ENCODE measurements at regions not wholly inside any gene's neighbourhood (a gene's known extent, or its start where the extent isn't known, plus 50 kb on each side); places are given as distances from the start of the nearest gene placed in this dataset.

DNA sequence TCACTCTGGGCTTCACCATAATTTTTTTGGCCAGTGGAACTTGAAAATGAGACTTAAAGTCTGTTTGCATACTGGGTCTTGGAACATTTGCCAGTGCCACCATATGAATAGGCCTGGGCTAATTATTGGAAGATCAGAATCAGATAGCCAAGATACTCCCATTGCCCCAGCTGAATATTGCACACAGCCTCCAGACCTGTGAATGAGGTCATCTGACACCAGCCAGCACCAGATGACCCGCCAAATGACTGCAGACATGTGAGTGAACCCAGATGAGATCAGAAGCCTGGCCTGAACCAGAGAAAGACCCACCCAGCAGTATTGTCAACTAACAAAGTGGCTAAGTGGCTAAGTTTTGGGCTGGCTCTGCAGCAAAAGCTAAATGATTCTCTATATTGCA is 220.5 kb upstream of the MPDZ start:
- Histone ChIP-seq H2BK12ac (ENCODE audit: insufficient read length, low read depth, low read length) (no peak overlapping the region), H3K56ac (ENCODE audit: insufficient read length, low read depth, low read length) (no peak overlapping the region), H3K9ac (ENCODE audit: extremely low read depth, insufficient read length, low read length) (no peak overlapping the region), H2BK20ac (ENCODE audit: low read depth, low read length, poor library complexity, severe bottlenecking) (no peak overlapping the region), H3K4me2 (ENCODE audit: insufficient read depth, insufficient read length, low read length) (no peak overlapping the region), H4K91ac (ENCODE audit: insufficient read length, low read depth, low read length) (no peak overlapping the region), H3K9me3 (ENCODE audit: control insufficient read depth, low read depth, low read length) (no peaks in the 10 kb centered on the region), H3K4me1 (ENCODE audit: insufficient read depth, low read length) (no peaks in the 10 kb centered on the region), H3K23me2 (ENCODE audit: insufficient read length, low read depth, low read length, poor library complexity, severe bottlenecking) (no peaks in the 10 kb centered on the region), H3K79me2 (ENCODE audit: insufficient read depth, low read length) (no peaks in the 10 kb centered on the region), H4K8ac (replicated peaks; ENCODE audit: insufficient read length, low read depth, low read length) (no peak overlapping the region), H3T11ph (ENCODE audit: low read length) (no peak overlapping the region), H2BK120ac (ENCODE audit: low read depth, low read length, poor library complexity, severe bottlenecking) (no peak overlapping the region), H2AK5ac (ENCODE audit: insufficient read length, low read length) (no peak overlapping the region), H3K79me1 (ENCODE audit: insufficient read depth, low read depth, low read length, poor library complexity, severe bottlenecking) (no peaks in the 10 kb centered on the region), H3K27ac (ENCODE audit: insufficient read length, low read depth, low read length) (no peak overlapping the region), H2BK15ac (ENCODE audit: low read depth, low read length) (no peak overlapping the region), H2BK5ac (ENCODE audit: insufficient read length, low read length) (no peak overlapping the region), H2AFZ (ENCODE audit: low read length) (no peak overlapping the region), H3K23ac (ENCODE audit: insufficient read length, low read depth, low read length) (no peak overlapping the region), H3K18ac (ENCODE audit: insufficient read length, low read depth, low read length) (no peak overlapping the region), H4K20me1 (ENCODE audit: control insufficient read depth, insufficient read depth, insufficient read length) (no peaks in the 10 kb centered on the region), H3K14ac (ENCODE audit: insufficient read depth, low read length) (no peak overlapping the region), H3K27me3 (ENCODE audit: insufficient read depth, low read length) (no peaks in the 10 kb centered on the region), H3K4ac (ENCODE audit: low read depth, low read length) (no peak overlapping the region), H4K5ac (ENCODE audit: insufficient read length, low read depth, low read length) (no peak overlapping the region)
- no peak for DNase-seq
- TF ChIP-seq, protein P1, sequence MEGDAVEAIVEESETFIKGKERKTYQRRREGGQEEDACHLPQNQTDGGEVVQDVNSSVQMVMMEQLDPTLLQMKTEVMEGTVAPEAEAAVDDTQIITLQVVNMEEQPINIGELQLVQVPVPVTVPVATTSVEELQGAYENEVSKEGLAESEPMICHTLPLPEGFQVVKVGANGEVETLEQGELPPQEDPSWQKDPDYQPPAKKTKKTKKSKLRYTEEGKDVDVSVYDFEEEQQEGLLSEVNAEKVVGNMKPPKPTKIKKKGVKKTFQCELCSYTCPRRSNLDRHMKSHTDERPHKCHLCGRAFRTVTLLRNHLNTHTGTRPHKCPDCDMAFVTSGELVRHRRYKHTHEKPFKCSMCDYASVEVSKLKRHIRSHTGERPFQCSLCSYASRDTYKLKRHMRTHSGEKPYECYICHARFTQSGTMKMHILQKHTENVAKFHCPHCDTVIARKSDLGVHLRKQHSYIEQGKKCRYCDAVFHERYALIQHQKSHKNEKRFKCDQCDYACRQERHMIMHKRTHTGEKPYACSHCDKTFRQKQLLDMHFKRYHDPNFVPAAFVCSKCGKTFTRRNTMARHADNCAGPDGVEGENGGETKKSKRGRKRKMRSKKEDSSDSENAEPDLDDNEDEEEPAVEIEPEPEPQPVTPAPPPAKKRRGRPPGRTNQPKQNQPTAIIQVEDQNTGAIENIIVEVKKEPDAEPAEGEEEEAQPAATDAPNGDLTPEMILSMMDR (conservative IDR thresholded peaks at IDR 0.05): no peak
- Mint-ChIP-seq H3K9me3 (peaks cover 0 to 12% of the 10 kb centered on the region in 2 experiments; a peak in 2 of 5 replicates), H3K4me3 (no peak overlapping the region), H3K27ac (no peak overlapping the region; a peak in 1 of 7 replicates), H3K4me1 (peaks cover 5 to 9% of the 10 kb centered on the region in 2 experiments), H3K36me3 (ENCODE audit: insufficient read depth in 1 of 3, low read depth in 3 of 3) (peaks cover 0 to 14% (median 2%) of the 10 kb centered on the region in 3 experiments; a peak in 4 of 7 replicates), H3K27me3 (ENCODE audit: low read depth) (no peaks in the 10 kb centered on the region)
- WGBS (ENCODE audit: extremely low coverage, insufficient read length, low lambda C conversion rate): no CpG with 5 or more reads among the region's 1 CpG
